GM23338 (cell line): ENCODE measurements at regions not wholly inside any gene's neighbourhood (a gene's known extent, or its start where the extent isn't known, plus 50 kb on each side); places are given as distances from the start of the nearest gene placed in this dataset.

Source experiments
- ATAC-seq: fragments of 200-7000 bp; cut with Tn5 transposase; 3 replicates; pipeline ENCODE4 v1.9.1; 2020
- DNase-seq: peaks from one replicate; pipeline ENCODE4 v3.0.0-alpha.2; 2015; ENCODE audit warnings: low spot score
- H2AFZ ChIP-seq: fragments of 200-600 bp; sonication (generic); 2 replicates; pipeline ENCODE4 v1.8.0; 2016; ENCODE audit warnings: antibody characterized with exemption, mild to moderate bottlenecking, moderate library complexity
- H3F3A ChIP-seq: fragments of 200-600 bp; sonication (generic); replicated peaks from 2 replicates; pipeline ENCODE4 v1.8.0; 2017; ENCODE audit warnings: antibody characterized with exemption, mixed run types, low read depth
- H3K27ac ChIP-seq: fragments of 200-600 bp; sonication (generic); 2 replicates; pipeline ENCODE4 v1.6.1; 2016; ENCODE audit warnings: low read depth
- H3K27me3 ChIP-seq: fragments of 200-600 bp; sonication (generic); 2 replicates; pipeline ENCODE4 v1.8.0; 2016; ENCODE audit warnings: mild to moderate bottlenecking, mixed run types, moderate library complexity; ENCODE audit not compliant: insufficient read depth
- H3K36me3 ChIP-seq: fragments of 200-600 bp; sonication (generic); 2 replicates; pipeline ENCODE4 v1.8.0; 2016; ENCODE audit warnings: mild to moderate bottlenecking; ENCODE audit not compliant: insufficient read depth
- H3K4me1 ChIP-seq: fragments of 200-600 bp; sonication (generic); 2 replicates; pipeline ENCODE4 v1.8.0; 2016; ENCODE audit warnings: mild to moderate bottlenecking, moderate library complexity; ENCODE audit not compliant: insufficient read depth
- H3K4me2 ChIP-seq: fragments of 200-600 bp; sonication (generic); 2 replicates; pipeline ENCODE4 v1.7.1; 2017; ENCODE audit warnings: mixed run types
- H3K4me3 ChIP-seq: fragments of 200-600 bp; sonication (generic); 2 replicates; pipeline ENCODE4 v1.6.1; 2016; ENCODE audit warnings: mixed run types
- H3K79me2 ChIP-seq: fragments of 200-600 bp; sonication (generic); replicated peaks from 2 replicates; pipeline ENCODE4 v1.8.0; 2017; ENCODE audit warnings: mild to moderate bottlenecking; ENCODE audit not compliant: insufficient read depth
- H3K9me2 ChIP-seq: fragments of 200-600 bp; sonication (generic); 2 replicates; pipeline ENCODE4 v1.8.0; 2017; ENCODE audit not compliant: insufficient read depth
- H4K20me1 ChIP-seq: fragments of 200-600 bp; sonication (generic); replicated peaks from 2 replicates; pipeline ENCODE4 v1.8.0; 2017; ENCODE audit warnings: mild to moderate bottlenecking; ENCODE audit not compliant: insufficient read depth
- H3K27ac Mint-ChIP-seq: 2 replicates; pipeline ENCODE4 v1.8.0; 2020; ENCODE audit warnings: inconsistent platforms, mild to moderate bottlenecking, moderate library complexity, mixed read lengths
- H3K27me3 Mint-ChIP-seq: 3 replicates; pipeline ENCODE4 v1.8.0; 2022; ENCODE audit warnings: low read depth, mild to moderate bottlenecking, moderate library complexity, mixed read lengths, inconsistent platforms; ENCODE audit not compliant: insufficient read depth, poor library complexity
- H3K36me3 Mint-ChIP-seq: 3 replicates; pipeline ENCODE4 v1.8.0; 2021; ENCODE audit warnings: low read depth, mild to moderate bottlenecking, inconsistent platforms, moderate library complexity, mixed read lengths
- H3K4me1 Mint-ChIP-seq: 3 replicates; pipeline ENCODE4 v1.8.0; 2020; ENCODE audit warnings: mild to moderate bottlenecking, inconsistent platforms, mixed read lengths
- H3K4me3 Mint-ChIP-seq: 3 replicates; pipeline ENCODE4 v1.8.0; 2021; ENCODE audit warnings: moderate library complexity, mild to moderate bottlenecking, inconsistent platforms, mixed read lengths
- H3K9me3 Mint-ChIP-seq: 3 replicates; pipeline ENCODE4 v1.8.0; 2020; ENCODE audit warnings: moderate library complexity, mild to moderate bottlenecking, inconsistent platforms, mixed read lengths
- CREB1 ChIP-seq: fragments of 250-450 bp; sonication (Bioruptor Pico); IDR thresholded peaks from 2 replicates; pipeline ENCODE4 v1.5.0; 2020; ENCODE audit warnings: low read depth, mild to moderate bottlenecking, moderate library complexity
- EZH2 ChIP-seq: fragments of 200-600 bp; sonication (generic); IDR thresholded peaks from one replicate; pipeline ENCODE4 v1.8.0; 2017; ENCODE audit warnings: antibody characterized with exemption, mild to moderate bottlenecking, low read depth; ENCODE audit not compliant: unreplicated experiment
- EZH2phosphoT487 ChIP-seq: fragments of 200-600 bp; sonication (generic); IDR thresholded peaks from one replicate; pipeline ENCODE4 v1.8.1; 2018; ENCODE audit warnings: antibody characterized with exemption; ENCODE audit not compliant: unreplicated experiment
- JUNB ChIP-seq: IDR thresholded peaks from one replicate; pipeline ENCODE4 v1.6.1; 2016; ENCODE audit warnings: antibody characterized with exemption; ENCODE audit not compliant: unreplicated experiment
- NANOG ChIP-seq: IDR thresholded peaks from 2 replicates; pipeline ENCODE4 v1.6.1; 2016; ENCODE audit warnings: antibody characterized with exemption, borderline replicate concordance
- ZNF114 ChIP-seq: fragments of 250-450 bp; sonication (Bioruptor Pico); IDR thresholded peaks from 2 replicates; pipeline ENCODE4 v1.5.0; 2020; ENCODE audit warnings: mild to moderate bottlenecking, moderate library complexity
- TF ChIP-seq, protein P1 (sequence below): IDR thresholded peaks from one replicate; pipeline ENCODE4 v1.6.1; 2018; ENCODE audit warnings: antibody characterized with exemption; ENCODE audit not compliant: unreplicated experiment
- TF ChIP-seq, protein P2 (sequence below): fragments of 250-450 bp; sonication (Bioruptor Pico); IDR thresholded peaks from 2 replicates; pipeline ENCODE4 v1.5.0; 2020; ENCODE audit warnings: mild to moderate bottlenecking, moderate library complexity
- TF ChIP-seq, protein P3 (sequence below): IDR thresholded peaks from 2 replicates; pipeline ENCODE4 v1.6.1; 2016; ENCODE audit warnings: antibody characterized with exemption
- TF ChIP-seq, protein P4 (sequence below), 2 experiments: fragments of 200-600 bp in 1 of 2; sonication (generic) in 1 of 2; conservative IDR thresholded peaks; 2 replicates each; pipeline versions ENCODE4 v1.5.1 to v1.6.1; 2016 to 2017; ENCODE audit warnings: antibody characterized with exemption in 2 of 2, low read depth in 2 of 2, mild to moderate bottlenecking in 2 of 2, moderate library complexity in 1 of 2

DNA sequence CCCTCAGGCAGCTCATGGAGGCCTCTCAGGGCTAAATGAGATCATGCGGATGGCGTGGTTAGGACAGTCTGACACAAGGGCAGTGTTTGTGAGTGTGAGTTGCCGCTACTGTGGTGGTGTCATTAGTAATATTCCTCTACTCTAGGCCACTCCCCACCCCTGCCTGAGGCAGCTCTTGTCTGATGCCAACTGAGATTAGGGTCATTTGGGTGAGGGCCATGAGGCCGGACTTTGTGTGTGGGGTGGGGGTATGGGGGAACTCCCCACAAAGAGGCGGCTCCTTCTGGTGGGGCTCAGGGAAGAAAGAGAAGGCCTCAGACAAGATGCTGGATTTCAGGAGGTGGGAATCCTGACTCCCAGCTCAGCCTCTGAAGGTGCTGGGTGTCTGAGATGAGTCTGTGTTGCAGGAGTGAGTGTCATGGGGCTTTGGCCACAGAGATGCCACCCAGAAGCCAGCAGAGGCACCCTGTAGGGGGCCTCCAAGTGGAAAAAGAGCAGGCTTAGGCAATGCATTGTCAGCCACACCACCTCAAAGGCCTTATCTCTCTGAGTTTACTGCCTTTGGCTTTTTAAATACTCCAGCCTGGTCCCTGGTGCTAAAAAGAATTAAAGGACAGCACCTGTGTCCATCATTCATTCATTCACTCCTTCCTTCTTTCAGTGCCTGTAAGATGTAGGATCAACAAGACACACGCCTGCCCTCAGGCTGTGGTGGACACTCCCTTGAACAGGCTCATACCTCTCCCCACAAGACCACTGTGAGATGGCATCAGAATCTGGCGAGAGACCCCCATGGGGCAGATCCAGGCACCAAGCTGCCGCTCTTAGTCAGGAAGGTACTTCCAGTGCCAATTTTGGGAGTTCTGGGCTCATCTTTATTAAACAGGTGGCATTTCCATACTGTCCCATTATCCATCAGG lies 175.2 kb downstream of the MRPL14 start:
- no peak overlapping the region for H2AFZ ChIP-seq
- no peaks in the 10 kb centered on the region for H3K4me1 ChIP-seq
- peaks cover 8% of the 10 kb centered on the region for H3K27me3 Mint-ChIP-seq
- H3K79me2 ChIP-seq: no peaks in the 10 kb centered on the region
- TF ChIP-seq, protein P1, sequence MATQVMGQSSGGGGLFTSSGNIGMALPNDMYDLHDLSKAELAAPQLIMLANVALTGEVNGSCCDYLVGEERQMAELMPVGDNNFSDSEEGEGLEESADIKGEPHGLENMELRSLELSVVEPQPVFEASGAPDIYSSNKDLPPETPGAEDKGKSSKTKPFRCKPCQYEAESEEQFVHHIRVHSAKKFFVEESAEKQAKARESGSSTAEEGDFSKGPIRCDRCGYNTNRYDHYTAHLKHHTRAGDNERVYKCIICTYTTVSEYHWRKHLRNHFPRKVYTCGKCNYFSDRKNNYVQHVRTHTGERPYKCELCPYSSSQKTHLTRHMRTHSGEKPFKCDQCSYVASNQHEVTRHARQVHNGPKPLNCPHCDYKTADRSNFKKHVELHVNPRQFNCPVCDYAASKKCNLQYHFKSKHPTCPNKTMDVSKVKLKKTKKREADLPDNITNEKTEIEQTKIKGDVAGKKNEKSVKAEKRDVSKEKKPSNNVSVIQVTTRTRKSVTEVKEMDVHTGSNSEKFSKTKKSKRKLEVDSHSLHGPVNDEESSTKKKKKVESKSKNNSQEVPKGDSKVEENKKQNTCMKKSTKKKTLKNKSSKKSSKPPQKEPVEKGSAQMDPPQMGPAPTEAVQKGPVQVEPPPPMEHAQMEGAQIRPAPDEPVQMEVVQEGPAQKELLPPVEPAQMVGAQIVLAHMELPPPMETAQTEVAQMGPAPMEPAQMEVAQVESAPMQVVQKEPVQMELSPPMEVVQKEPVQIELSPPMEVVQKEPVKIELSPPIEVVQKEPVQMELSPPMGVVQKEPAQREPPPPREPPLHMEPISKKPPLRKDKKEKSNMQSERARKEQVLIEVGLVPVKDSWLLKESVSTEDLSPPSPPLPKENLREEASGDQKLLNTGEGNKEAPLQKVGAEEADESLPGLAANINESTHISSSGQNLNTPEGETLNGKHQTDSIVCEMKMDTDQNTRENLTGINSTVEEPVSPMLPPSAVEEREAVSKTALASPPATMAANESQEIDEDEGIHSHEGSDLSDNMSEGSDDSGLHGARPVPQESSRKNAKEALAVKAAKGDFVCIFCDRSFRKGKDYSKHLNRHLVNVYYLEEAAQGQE: no peak
- TF ChIP-seq, protein P2, sequence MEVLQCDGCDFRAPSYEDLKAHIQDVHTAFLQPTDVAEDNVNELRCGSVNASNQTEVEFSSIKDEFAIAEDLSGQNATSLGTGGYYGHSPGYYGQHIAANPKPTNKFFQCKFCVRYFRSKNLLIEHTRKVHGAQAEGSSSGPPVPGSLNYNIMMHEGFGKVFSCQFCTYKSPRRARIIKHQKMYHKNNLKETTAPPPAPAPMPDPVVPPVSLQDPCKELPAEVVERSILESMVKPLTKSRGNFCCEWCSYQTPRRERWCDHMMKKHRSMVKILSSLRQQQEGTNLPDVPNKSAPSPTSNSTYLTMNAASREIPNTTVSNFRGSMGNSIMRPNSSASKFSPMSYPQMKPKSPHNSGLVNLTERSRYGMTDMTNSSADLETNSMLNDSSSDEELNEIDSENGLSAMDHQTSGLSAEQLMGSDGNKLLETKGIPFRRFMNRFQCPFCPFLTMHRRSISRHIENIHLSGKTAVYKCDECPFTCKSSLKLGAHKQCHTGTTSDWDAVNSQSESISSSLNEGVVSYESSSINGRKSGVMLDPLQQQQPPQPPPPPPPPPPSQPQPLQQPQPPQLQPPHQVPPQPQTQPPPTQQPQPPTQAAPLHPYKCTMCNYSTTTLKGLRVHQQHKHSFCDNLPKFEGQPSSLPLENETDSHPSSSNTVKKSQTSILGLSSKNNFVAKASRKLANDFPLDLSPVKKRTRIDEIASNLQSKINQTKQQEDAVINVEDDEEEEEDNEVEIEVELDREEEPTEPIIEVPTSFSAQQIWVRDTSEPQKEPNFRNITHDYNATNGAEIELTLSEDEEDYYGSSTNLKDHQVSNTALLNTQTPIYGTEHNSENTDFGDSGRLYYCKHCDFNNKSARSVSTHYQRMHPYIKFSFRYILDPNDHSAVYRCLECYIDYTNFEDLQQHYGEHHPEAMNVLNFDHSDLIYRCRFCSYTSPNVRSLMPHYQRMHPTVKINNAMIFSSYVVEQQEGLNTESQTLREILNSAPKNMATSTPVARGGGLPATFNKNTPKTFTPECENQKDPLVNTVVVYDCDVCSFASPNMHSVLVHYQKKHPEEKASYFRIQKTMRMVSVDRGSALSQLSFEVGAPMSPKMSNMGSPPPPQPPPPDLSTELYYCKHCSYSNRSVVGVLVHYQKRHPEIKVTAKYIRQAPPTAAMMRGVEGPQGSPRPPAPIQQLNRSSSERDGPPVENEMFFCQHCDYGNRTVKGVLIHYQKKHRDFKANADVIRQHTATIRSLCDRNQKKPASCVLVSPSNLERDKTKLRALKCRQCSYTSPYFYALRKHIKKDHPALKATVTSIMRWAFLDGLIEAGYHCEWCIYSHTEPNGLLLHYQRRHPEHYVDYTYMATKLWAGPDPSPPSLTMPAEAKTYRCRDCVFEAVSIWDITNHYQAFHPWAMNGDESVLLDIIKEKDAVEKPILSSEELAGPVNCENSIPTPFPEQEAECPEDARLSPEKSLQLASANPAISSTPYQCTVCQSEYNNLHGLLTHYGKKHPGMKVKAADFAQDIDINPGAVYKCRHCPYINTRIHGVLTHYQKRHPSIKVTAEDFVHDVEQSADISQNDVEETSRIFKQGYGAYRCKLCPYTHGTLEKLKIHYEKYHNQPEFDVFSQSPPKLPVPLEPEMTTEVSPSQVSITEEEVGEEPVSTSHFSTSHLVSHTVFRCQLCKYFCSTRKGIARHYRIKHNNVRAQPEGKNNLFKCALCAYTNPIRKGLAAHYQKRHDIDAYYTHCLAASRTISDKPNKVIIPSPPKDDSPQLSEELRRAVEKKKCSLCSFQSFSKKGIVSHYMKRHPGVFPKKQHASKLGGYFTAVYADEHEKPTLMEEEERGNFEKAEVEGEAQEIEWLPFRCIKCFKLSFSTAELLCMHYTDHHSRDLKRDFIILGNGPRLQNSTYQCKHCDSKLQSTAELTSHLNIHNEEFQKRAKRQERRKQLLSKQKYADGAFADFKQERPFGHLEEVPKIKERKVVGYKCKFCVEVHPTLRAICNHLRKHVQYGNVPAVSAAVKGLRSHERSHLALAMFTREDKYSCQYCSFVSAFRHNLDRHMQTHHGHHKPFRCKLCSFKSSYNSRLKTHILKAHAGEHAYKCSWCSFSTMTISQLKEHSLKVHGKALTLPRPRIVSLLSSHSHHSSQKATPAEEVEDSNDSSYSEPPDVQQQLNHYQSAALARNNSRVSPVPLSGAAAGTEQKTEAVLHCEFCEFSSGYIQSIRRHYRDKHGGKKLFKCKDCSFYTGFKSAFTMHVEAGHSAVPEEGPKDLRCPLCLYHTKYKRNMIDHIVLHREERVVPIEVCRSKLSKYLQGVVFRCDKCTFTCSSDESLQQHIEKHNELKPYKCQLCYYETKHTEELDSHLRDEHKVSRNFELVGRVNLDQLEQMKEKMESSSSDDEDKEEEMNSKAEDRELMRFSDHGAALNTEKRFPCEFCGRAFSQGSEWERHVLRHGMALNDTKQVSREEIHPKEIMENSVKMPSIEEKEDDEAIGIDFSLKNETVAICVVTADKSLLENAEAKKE: no peak
- no peak for TF ChIP-seq EZH2
- TF ChIP-seq JUNB: no peak
- TF ChIP-seq, protein P3, sequence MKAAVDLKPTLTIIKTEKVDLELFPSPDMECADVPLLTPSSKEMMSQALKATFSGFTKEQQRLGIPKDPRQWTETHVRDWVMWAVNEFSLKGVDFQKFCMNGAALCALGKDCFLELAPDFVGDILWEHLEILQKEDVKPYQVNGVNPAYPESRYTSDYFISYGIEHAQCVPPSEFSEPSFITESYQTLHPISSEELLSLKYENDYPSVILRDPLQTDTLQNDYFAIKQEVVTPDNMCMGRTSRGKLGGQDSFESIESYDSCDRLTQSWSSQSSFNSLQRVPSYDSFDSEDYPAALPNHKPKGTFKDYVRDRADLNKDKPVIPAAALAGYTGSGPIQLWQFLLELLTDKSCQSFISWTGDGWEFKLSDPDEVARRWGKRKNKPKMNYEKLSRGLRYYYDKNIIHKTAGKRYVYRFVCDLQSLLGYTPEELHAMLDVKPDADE: no peak
- TF ChIP-seq, protein P4, sequence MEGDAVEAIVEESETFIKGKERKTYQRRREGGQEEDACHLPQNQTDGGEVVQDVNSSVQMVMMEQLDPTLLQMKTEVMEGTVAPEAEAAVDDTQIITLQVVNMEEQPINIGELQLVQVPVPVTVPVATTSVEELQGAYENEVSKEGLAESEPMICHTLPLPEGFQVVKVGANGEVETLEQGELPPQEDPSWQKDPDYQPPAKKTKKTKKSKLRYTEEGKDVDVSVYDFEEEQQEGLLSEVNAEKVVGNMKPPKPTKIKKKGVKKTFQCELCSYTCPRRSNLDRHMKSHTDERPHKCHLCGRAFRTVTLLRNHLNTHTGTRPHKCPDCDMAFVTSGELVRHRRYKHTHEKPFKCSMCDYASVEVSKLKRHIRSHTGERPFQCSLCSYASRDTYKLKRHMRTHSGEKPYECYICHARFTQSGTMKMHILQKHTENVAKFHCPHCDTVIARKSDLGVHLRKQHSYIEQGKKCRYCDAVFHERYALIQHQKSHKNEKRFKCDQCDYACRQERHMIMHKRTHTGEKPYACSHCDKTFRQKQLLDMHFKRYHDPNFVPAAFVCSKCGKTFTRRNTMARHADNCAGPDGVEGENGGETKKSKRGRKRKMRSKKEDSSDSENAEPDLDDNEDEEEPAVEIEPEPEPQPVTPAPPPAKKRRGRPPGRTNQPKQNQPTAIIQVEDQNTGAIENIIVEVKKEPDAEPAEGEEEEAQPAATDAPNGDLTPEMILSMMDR (conservative IDR thresholded peaks at IDR 0.05; ENCODE audit: low read depth in 2 of 2): no peak
- TF ChIP-seq ZNF114 (CRISPR knock-in tag): no peak
- TF ChIP-seq CREB1: no peak
- TF ChIP-seq EZH2phosphoT487: no peak
- no peak for TF ChIP-seq NANOG
- H3K4me2 ChIP-seq: no peak overlapping the region
- H3K4me1 Mint-ChIP-seq: peaks cover 5% of the 10 kb centered on the region; the same call in 1 of the 3 replicates
- no peaks in the 10 kb centered on the region for H3K9me2 ChIP-seq
- no peak overlapping the region for H3K27ac ChIP-seq
- no peak for DNase-seq
- no peaks in the 10 kb centered on the region for H3K36me3 ChIP-seq
- no peaks in the 10 kb centered on the region for H3K36me3 Mint-ChIP-seq
- no peak overlapping the region for H3K4me3 Mint-ChIP-seq
- no peak overlapping the region for H3K4me3 ChIP-seq
- H3K27ac Mint-ChIP-seq: no peak overlapping the region
- H3F3A ChIP-seq: no peaks in the 10 kb centered on the region
- no peaks in the 10 kb centered on the region for H3K27me3 ChIP-seq
- no peak for ATAC-seq
- no peaks in the 10 kb centered on the region for H4K20me1 ChIP-seq
- 0 out of 3 replicates have a peak, but pooled peaks cover 4% of the 10 kb centered on the region for H3K9me3 Mint-ChIP-seq
